DOHH2 (cell line): ENCODE measurements at regions not wholly inside any gene's neighbourhood (a gene's known extent, or its start where the extent isn't known, plus 50 kb on each side); places are given as distances from the start of the nearest gene placed in this dataset.

Experiments
- H3F3A ChIP-seq: fragments of 200-600 bp; sonication (generic), shearing (Covaris generic); 2 replicates; pipeline ENCODE4 v1.6.0; 2016; ENCODE audit warnings: antibody characterized with exemption, mild to moderate bottlenecking; ENCODE audit not compliant: control insufficient read depth, insufficient read depth
- H3K27ac ChIP-seq: fragments of 200-600 bp; sonication (generic); 2 replicates; pipeline ENCODE4 v1.5.1; 2014; ENCODE audit warnings: low read depth, mild to moderate bottlenecking, low read length, moderate library complexity
- H3K27me3 ChIP-seq: fragments of 200-600 bp; sonication (generic); 2 replicates; pipeline ENCODE4 v1.6.1; 2014; ENCODE audit warnings: mild to moderate bottlenecking, low read length, mixed read lengths; ENCODE audit not compliant: control insufficient read depth
- H3K36me3 ChIP-seq: fragments of 200-600 bp; sonication (generic); 2 replicates; pipeline ENCODE4 v1.6.1; 2014; ENCODE audit warnings: mild to moderate bottlenecking, low read length, moderate library complexity, mixed read lengths; ENCODE audit not compliant: control insufficient read depth
- H3K4me1 ChIP-seq: fragments of 200-600 bp; sonication (generic); 2 replicates; pipeline ENCODE4 v1.6.1; 2014; ENCODE audit warnings: mild to moderate bottlenecking, low read length, mixed read lengths; ENCODE audit not compliant: control insufficient read depth
- H3K4me2 ChIP-seq: fragments of 200-600 bp; sonication (generic); 2 replicates; pipeline ENCODE4 v1.6.0; 2014; ENCODE audit warnings: mild to moderate bottlenecking, low read length, moderate library complexity
- H3K4me3 ChIP-seq: fragments of 200-600 bp; sonication (generic); 2 replicates; pipeline ENCODE4 v1.5.1; 2014; ENCODE audit warnings: mild to moderate bottlenecking, low read length, mixed read lengths
- H3K79me2 ChIP-seq: fragments of 200-600 bp; sonication (generic); 2 replicates; pipeline ENCODE4 v1.6.1; 2014; ENCODE audit warnings: mild to moderate bottlenecking, low read length, mixed read lengths; ENCODE audit not compliant: control insufficient read depth
- H3K9me2 ChIP-seq: fragments of 200-600 bp; sonication (generic); replicated peaks from 2 replicates; pipeline ENCODE4 v1.6.1; 2014; ENCODE audit warnings: mild to moderate bottlenecking, low read length, mixed read lengths; ENCODE audit not compliant: control insufficient read depth
- H3K9me3 ChIP-seq: fragments of 200-600 bp; sonication (generic); 2 replicates; pipeline ENCODE4 v1.6.1; 2014; ENCODE audit warnings: antibody characterized with exemption, low read length, mixed read lengths; ENCODE audit not compliant: control insufficient read depth, insufficient read depth
- H4K20me1 ChIP-seq: fragments of 200-600 bp; sonication (generic); 2 replicates; pipeline ENCODE4 v1.6.0; 2014; ENCODE audit warnings: low read depth, mild to moderate bottlenecking, antibody characterized with exemption, low read length, moderate library complexity; ENCODE audit not compliant: control insufficient read depth, insufficient read depth
- EZH2phosphoT487 ChIP-seq: fragments of 200-600 bp; sonication (generic); IDR thresholded peaks from 2 replicates; pipeline ENCODE4 v1.6.1; 2017; ENCODE audit warnings: borderline replicate concordance, mild to moderate bottlenecking, antibody characterized with exemption, low read length, moderate library complexity, mixed read lengths
- TF ChIP-seq, protein P1 (sequence below): fragments of 200-600 bp; sonication (generic); IDR thresholded peaks from one replicate; pipeline ENCODE4 v1.5.1; 2014; ENCODE audit warnings: antibody characterized with exemption, mild to moderate bottlenecking, low read depth, low read length; ENCODE audit not compliant: poor library complexity, severe bottlenecking

DNA sequence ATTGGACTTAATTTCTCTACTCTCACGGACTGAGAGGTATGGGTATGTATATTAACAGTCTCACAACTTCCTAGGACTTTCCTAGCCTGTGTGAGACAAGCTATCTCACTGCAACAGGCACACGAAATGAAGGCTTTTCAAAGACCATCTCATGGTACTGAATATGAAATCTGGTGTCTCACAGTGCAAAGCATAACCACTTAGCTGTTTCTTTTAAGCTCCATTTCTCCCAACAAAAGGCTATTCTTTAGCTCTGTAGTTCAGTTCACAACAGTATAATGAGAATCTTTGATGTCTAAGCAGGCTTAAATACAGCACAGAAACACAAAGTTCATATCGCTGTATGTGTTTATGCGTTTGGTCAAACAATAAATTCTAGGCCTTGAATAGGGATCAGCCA is 116.2 kb upstream of the PCDH18 start:
- no peaks in the 10 kb centered on the region for H3K79me2 ChIP-seq
- H3K27me3 ChIP-seq: no peaks in the 10 kb centered on the region
- no peaks in the 10 kb centered on the region for H3K4me1 ChIP-seq
- H3K36me3 ChIP-seq: no peaks in the 10 kb centered on the region
- H3K4me3 ChIP-seq: no peak overlapping the region
- no peaks in the 10 kb centered on the region for H3F3A ChIP-seq
- no peak overlapping the region for H3K4me2 ChIP-seq
- no peaks in the 10 kb centered on the region for H4K20me1 ChIP-seq
- no peaks in the 10 kb centered on the region for H3K9me3 ChIP-seq
- H3K9me2 ChIP-seq: no peaks in the 10 kb centered on the region
- no peak overlapping the region for H3K27ac ChIP-seq
- TF ChIP-seq EZH2phosphoT487: no peak
- TF ChIP-seq, protein P1, sequence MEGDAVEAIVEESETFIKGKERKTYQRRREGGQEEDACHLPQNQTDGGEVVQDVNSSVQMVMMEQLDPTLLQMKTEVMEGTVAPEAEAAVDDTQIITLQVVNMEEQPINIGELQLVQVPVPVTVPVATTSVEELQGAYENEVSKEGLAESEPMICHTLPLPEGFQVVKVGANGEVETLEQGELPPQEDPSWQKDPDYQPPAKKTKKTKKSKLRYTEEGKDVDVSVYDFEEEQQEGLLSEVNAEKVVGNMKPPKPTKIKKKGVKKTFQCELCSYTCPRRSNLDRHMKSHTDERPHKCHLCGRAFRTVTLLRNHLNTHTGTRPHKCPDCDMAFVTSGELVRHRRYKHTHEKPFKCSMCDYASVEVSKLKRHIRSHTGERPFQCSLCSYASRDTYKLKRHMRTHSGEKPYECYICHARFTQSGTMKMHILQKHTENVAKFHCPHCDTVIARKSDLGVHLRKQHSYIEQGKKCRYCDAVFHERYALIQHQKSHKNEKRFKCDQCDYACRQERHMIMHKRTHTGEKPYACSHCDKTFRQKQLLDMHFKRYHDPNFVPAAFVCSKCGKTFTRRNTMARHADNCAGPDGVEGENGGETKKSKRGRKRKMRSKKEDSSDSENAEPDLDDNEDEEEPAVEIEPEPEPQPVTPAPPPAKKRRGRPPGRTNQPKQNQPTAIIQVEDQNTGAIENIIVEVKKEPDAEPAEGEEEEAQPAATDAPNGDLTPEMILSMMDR: no peak

DNA sequence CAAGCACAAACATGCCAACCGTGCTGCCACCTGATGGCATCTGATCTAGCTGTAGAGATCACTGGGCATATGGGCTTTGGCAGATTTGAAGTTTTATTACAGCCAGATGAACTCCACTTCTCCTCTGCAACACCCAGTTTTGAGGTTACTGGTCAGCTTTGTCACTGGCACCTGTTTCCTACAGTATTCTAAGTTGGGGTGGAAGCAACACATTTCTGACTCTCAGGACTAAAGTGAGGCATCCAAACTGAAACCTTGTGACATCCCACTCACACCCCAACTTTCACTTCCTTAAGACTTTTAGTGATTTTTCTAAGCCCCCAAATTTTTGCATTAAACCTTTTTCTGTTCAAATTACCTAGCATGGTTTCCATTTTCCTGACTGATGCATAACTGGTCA is 115.1 kb upstream of the PCDH18 start:
- Histone ChIP-seq H3K9me3 (no peaks in the 10 kb centered on the region), H3K4me1 (no peaks in the 10 kb centered on the region), H3K36me3 (no peaks in the 10 kb centered on the region), H3K4me2 (no peak overlapping the region), H3F3A (no peaks in the 10 kb centered on the region), H3K27ac (no peak overlapping the region), H3K4me3 (no peak overlapping the region), H4K20me1 (no peaks in the 10 kb centered on the region), H3K79me2 (no peaks in the 10 kb centered on the region), H3K9me2 (no peaks in the 10 kb centered on the region), H3K27me3 (no peaks in the 10 kb centered on the region)
- TF ChIP-seq EZH2phosphoT487: no peak

DNA sequence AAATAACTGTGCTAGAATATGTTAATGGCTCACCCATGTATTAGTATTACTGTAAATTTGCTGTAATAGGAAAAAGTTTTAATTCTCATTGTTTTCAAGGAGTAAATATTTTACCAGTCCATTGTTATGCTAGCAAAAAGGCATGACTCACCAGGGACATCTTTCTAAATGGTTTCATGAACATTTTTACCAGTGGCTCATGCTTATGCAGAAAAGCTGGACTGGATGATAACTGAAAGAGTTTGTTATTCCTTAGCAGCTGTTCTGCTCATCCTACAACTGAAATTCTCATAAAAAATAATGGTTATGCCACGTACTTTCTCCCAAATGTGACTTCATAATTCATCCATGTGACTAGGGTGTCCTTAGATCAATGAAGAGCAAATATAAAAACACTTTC is 111.9 kb upstream of the PCDH18 start:
- no peaks in the 10 kb centered on the region for H3K27me3 ChIP-seq
- H3K4me1 ChIP-seq: no peaks in the 10 kb centered on the region
- H4K20me1 ChIP-seq: no peaks in the 10 kb centered on the region
- H3K79me2 ChIP-seq: no peaks in the 10 kb centered on the region
- H3K4me2 ChIP-seq: no peak overlapping the region
- H3K9me3 ChIP-seq: no peaks in the 10 kb centered on the region
- TF ChIP-seq, protein P1: no peak
- TF ChIP-seq EZH2phosphoT487: no peak
- no peaks in the 10 kb centered on the region for H3F3A ChIP-seq
- H3K9me2 ChIP-seq: no peaks in the 10 kb centered on the region
- no peak overlapping the region for H3K4me3 ChIP-seq
- H3K27ac ChIP-seq: no peak overlapping the region
- no peaks in the 10 kb centered on the region for H3K36me3 ChIP-seq

DNA sequence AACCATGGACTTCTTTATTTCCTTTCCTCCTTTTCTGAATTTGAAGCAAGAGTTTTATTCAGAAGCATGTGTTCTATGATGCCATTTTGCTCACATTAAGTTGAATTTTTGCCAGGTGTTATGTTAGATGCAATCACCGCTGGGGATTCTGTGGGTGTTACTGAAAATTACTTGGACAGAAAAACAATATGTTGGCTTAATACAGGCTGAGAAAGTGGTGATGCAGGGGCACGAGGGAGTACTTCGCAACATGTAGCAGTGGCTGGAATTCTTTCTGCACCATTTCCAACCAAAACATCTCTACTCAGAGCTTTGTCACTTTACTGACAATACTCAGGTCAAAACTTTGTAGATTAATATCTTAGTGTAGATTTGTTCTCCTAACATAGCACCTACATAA is 109.2 kb upstream of the PCDH18 start:
- TF ChIP-seq EZH2phosphoT487: no peak
- TF ChIP-seq, protein P1: no peak
- no peak overlapping the region for H3K4me3 ChIP-seq
- H3K9me3 ChIP-seq: no peaks in the 10 kb centered on the region
- H3K36me3 ChIP-seq: no peaks in the 10 kb centered on the region
- no peaks in the 10 kb centered on the region for H3K9me2 ChIP-seq
- no peak overlapping the region for H3K4me2 ChIP-seq
- H3K27me3 ChIP-seq: no peaks in the 10 kb centered on the region
- H3F3A ChIP-seq: no peaks in the 10 kb centered on the region
- H3K79me2 ChIP-seq: no peaks in the 10 kb centered on the region
- no peaks in the 10 kb centered on the region for H4K20me1 ChIP-seq
- no peaks in the 10 kb centered on the region for H3K4me1 ChIP-seq
- H3K27ac ChIP-seq: no peak overlapping the region
